Tibial nerve (tissue), 4 donors: ENCODE measurements at regions not wholly inside any gene's neighbourhood (a gene's known extent, or its start where the extent isn't known, plus 50 kb on each side); places are given as distances from the start of the nearest gene placed in this dataset.

Source experiments
- DNase-seq, 2 donors: peaks; one replicate each; pipeline ENCODE4 v3.0.0-alpha.2; 2019; ENCODE audit warnings: low spot score in 2 of 2
- H3K27ac ChIP-seq, 4 donors: fragments of 200-600 bp; sonication (generic) in 3 of 4; one replicate each; pipeline ENCODE4 v1.5.1; 2017 to 2019; ENCODE audit warnings: mild to moderate bottlenecking in 1 of 4
- H3K27me3 ChIP-seq, 2 donors: fragments of 200-600 bp; sonication (generic) in 1 of 2; one replicate each; pipeline versions ENCODE4 v1.5.1 to v1.6.0; 2017 to 2019
- H3K36me3 ChIP-seq, 3 donors: fragments of 200-600 bp; sonication (generic); one replicate each; pipeline ENCODE4 v1.5.1; 2018 to 2019
- H3K4me1 ChIP-seq, 4 donors: fragments of 200-600 bp; sonication (generic) in 3 of 4; one replicate each; pipeline ENCODE4 v1.5.1; 2017 to 2019
- H3K4me3 ChIP-seq, 4 donors: fragments of 200-600 bp; sonication (generic) in 3 of 4; one replicate each; pipeline ENCODE4 v1.5.1; 2017 to 2019; ENCODE audit warnings: mild to moderate bottlenecking in 1 of 4, moderate library complexity in 1 of 4
- H3K9me3 ChIP-seq, 4 donors: fragments of 200-600 bp; sonication (generic) in 3 of 4; one replicate each; pipeline ENCODE4 v1.5.1; 2017 to 2019
- CTCF ChIP-seq, 5 experiments: fragments of 200-600 bp in 3 of 5; fragments of 450-650 bp in 2 of 5; sonication (generic) in 3 of 5; IDR thresholded peaks; one replicate each; pipeline ENCODE4 v1.5.1; 2016 to 2019; ENCODE audit warnings: antibody characterized with exemption in 5 of 5, mild to moderate bottlenecking in 3 of 5, moderate library complexity in 2 of 5
- EP300 ChIP-seq, 2 donors: sonication (generic); formaldehyde crosslinking; IDR thresholded peaks; one replicate each; pipeline ENCODE4 v1.6.1; 2017; ENCODE audit warnings: antibody characterized with exemption in 2 of 2, mild to moderate bottlenecking in 1 of 2
- POLR2A ChIP-seq, 2 donors: fragments of 450-650 bp; IDR thresholded peaks; one replicate each; pipeline ENCODE4 v1.6.1; 2017; ENCODE audit warnings: antibody characterized with exemption in 2 of 2, mild to moderate bottlenecking in 2 of 2, moderate library complexity in 2 of 2
- WGBS, 2 donors: methylation state at CpG; one replicate each; pipeline ENCODE4 v1.1.5; 2018; 5-methylcytosine and 5-hydroxymethylcytosine counted together

- WGBS, 2 donors, result 69 to 73% methylated on average over 2 of the region's 2 CpGs
- no peak for DNase-seq
Measured at GRCh38 chr10:2303169-2303568, 565.8 kb upstream of the ADARB2 start.

GRCh38 chr10:2301227-2301626 is 563.9 kb upstream of the ADARB2 start:
- no peaks in the 10 kb centered on the region for H3K4me1 ChIP-seq
- no peaks in the 10 kb centered on the region for H3K36me3 ChIP-seq
- no peaks in the 10 kb centered on the region for H3K27me3 ChIP-seq
- no peak for DNase-seq
- H3K9me3 ChIP-seq, result no peaks in the 10 kb centered on the region
- TF ChIP-seq POLR2A (IDR thresholded peaks at IDR 0.05) (no peak), CTCF (IDR thresholded peaks at IDR 0.05) (no peak), EP300 (IDR thresholded peaks at IDR 0.05) (no peak)
- H3K4me3 ChIP-seq, result no peak overlapping the region
- H3K27ac ChIP-seq, result no peak overlapping the region
- 91% methylated on average over 8 of the region's 8 CpGs for WGBS, 2 donors

More at GRCh38 chr10:2303169-2303568, 565.8 kb upstream of the ADARB2 start:
- H3K4me1 ChIP-seq, result no peaks in the 10 kb centered on the region
- no peaks in the 10 kb centered on the region for H3K36me3 ChIP-seq
- H3K4me3 ChIP-seq, result no peak overlapping the region
- no peaks in the 10 kb centered on the region for H3K27me3 ChIP-seq
- H3K9me3 ChIP-seq, result no peaks in the 10 kb centered on the region
- no peak overlapping the region for H3K27ac ChIP-seq
- TF ChIP-seq POLR2A (IDR thresholded peaks at IDR 0.05) (no peak), EP300 (IDR thresholded peaks at IDR 0.05) (no peak), CTCF (IDR thresholded peaks at IDR 0.05) (no peak)

GRCh38 chr10:2300231-2300630 is 562.9 kb upstream of the ADARB2 start:
- WGBS, 2 donors, result 30 to 36% methylated on average over 3 of the region's 3 CpGs

GRCh38 chr10:2296179-2296891 is 559.0 kb upstream of the ADARB2 start:
- no peak overlapping the region for H3K4me3 ChIP-seq
- no peaks in the 10 kb centered on the region for H3K36me3 ChIP-seq
- H3K9me3 ChIP-seq, result no peaks in the 10 kb centered on the region
- no peaks in the 10 kb centered on the region for H3K4me1 ChIP-seq
- WGBS, 2 donors, result 91 to 92% methylated on average over 6 of the region's 6 CpGs
- H3K27ac ChIP-seq, result no peak overlapping the region
- DNase-seq, result no peak
- TF ChIP-seq POLR2A (IDR thresholded peaks at IDR 0.05), result no peak
- no peaks in the 10 kb centered on the region for H3K27me3 ChIP-seq

More at GRCh38 chr10:2300231-2300630, 562.9 kb upstream of the ADARB2 start:
- no peaks in the 10 kb centered on the region for H3K9me3 ChIP-seq
- DNase-seq, result no peak
- no peaks in the 10 kb centered on the region for H3K4me1 ChIP-seq
- no peaks in the 10 kb centered on the region for H3K27me3 ChIP-seq
- H3K4me3 ChIP-seq, result no peak overlapping the region
- H3K36me3 ChIP-seq, result no peaks in the 10 kb centered on the region
- TF ChIP-seq EP300 (IDR thresholded peaks at IDR 0.05) (no peak), POLR2A (IDR thresholded peaks at IDR 0.05) (no peak), CTCF (IDR thresholded peaks at IDR 0.05) (no peak)
- no peak overlapping the region for H3K27ac ChIP-seq

GRCh38 chr10:2294739-2295138 is 557.4 kb upstream of the ADARB2 start:
- H3K4me3 ChIP-seq, result no peak overlapping the region
- 49 to 53% methylated on average over 8 of the region's 8 CpGs for WGBS, 2 donors

More at GRCh38 chr10:2294739-2295138, 557.4 kb upstream of the ADARB2 start:
- H3K4me1 ChIP-seq, result no peaks in the 10 kb centered on the region
- H3K27ac ChIP-seq, result no peak overlapping the region
- H3K36me3 ChIP-seq, result no peaks in the 10 kb centered on the region
- DNase-seq, result no peak
- H3K9me3 ChIP-seq, result no peaks in the 10 kb centered on the region
- TF ChIP-seq EP300 (IDR thresholded peaks at IDR 0.05) (no peak), POLR2A (IDR thresholded peaks at IDR 0.05) (no peak), CTCF (IDR thresholded peaks at IDR 0.05) (no peak)
- no peaks in the 10 kb centered on the region for H3K27me3 ChIP-seq
